Kidney epithelial cell (primary cell): ENCODE measurements at regions not wholly inside any gene's neighbourhood (a gene's known extent, or its start where the extent isn't known, plus 50 kb on each side); places are given as distances from the start of the nearest gene placed in this dataset.

Experiments
- DNase-seq: peaks from one replicate; pipeline ENCODE4 v3.0.0-alpha.2; 2010; ENCODE audit warnings: low read depth
- H3K27me3 ChIP-seq: 2 replicates; pipeline ENCODE4 v1.6.0; 2011; ENCODE audit warnings: low read length; ENCODE audit not compliant: control insufficient read depth, insufficient read depth
- H3K36me3 ChIP-seq: 2 replicates; pipeline ENCODE4 v1.5.1; 2011; ENCODE audit warnings: low read length; ENCODE audit not compliant: control insufficient read depth, insufficient read depth
- H3K4me3 ChIP-seq: 2 replicates; pipeline ENCODE4 v1.5.1; 2011; ENCODE audit warnings: low read depth, mild to moderate bottlenecking, control low read depth, low read length
- CTCF ChIP-seq: IDR thresholded peaks from 2 replicates; pipeline ENCODE4 v1.5.1; 2011; ENCODE audit warnings: mild to moderate bottlenecking, moderate library complexity, low read length, control low read depth, inconsistent platforms; ENCODE audit not compliant: insufficient read depth, poor library complexity, severe bottlenecking

GRCh38 chr19:28556371-28556770 lies 656.6 kb downstream of the UQCRFS1 start:
- no peaks in the 10 kb centered on the region for H3K27me3 ChIP-seq
- TF ChIP-seq CTCF: no peak
- no peak overlapping the region for H3K4me3 ChIP-seq
- no peak for DNase-seq
- H3K36me3 ChIP-seq: no peaks in the 10 kb centered on the region

DNA sequence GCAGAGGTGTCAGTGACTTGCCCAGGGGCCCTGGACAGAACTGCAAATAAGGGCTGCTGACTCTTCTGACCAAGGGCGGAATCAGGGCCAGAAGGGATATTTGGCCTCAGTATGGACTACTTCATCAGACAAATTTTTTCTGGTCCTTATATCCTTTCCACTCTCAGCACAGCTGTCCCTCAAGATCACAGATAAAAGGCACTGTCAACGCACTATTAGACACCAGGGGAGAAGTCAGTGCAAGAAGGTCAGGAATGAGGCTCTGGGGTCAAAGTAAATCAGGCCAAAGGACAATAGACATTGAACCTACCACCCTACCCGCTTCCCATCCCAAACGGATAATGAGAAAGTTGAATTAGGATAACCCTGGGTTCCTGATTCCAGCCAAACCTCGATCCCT lies 657.6 kb downstream of the UQCRFS1 start:
- no peaks in the 10 kb centered on the region for H3K27me3 ChIP-seq
- no peak for TF ChIP-seq CTCF
- H3K36me3 ChIP-seq: no peaks in the 10 kb centered on the region
- no peak for DNase-seq
- no peak overlapping the region for H3K4me3 ChIP-seq

DNA sequence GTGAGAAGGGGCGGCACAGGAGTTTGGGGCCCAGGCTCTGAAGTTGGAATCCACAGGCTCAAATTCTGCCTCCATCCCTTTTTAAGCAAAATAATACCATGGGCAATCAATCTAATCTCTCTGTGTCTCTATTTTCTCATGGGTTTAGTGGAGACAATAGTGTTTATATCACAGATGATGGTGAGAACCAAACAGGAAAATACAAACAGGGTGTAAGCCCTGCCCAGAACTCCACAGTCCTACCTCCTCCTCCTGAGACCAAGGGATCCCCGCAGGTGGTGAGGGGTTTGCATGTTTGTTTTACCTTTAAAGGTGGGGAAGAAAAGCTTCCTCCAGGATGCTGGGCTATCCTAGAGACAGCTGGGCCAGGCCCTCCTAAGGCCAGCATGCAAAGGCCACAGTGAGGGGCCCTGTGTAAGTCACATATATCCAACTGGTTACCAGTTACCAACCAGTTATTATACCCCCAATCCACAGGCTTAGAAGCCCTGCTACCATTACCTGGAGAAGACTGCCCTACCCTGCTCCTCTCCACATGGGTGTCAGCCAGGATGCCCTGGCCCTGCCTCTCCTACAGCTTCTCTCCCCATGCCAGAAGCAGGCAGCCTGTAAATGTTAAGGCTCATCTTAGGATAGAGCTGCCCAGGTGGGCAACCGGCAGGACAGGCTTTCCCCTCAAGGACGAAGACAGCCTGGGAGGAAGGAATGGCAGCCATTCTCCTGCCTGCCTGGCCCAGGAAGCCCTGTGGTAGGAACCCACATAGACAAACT lies 658.4 kb downstream of the UQCRFS1 start:
- no peaks in the 10 kb centered on the region for H3K36me3 ChIP-seq
- no peak for TF ChIP-seq CTCF
- H3K27me3 ChIP-seq: no peaks in the 10 kb centered on the region
- no peak overlapping the region for H3K4me3 ChIP-seq
- no peak for DNase-seq

GRCh38 chr19:28553764-28554163 lies 659.2 kb downstream of the UQCRFS1 start:
- no peak for DNase-seq
- no peaks in the 10 kb centered on the region for H3K27me3 ChIP-seq
- no peak for TF ChIP-seq CTCF

DNA sequence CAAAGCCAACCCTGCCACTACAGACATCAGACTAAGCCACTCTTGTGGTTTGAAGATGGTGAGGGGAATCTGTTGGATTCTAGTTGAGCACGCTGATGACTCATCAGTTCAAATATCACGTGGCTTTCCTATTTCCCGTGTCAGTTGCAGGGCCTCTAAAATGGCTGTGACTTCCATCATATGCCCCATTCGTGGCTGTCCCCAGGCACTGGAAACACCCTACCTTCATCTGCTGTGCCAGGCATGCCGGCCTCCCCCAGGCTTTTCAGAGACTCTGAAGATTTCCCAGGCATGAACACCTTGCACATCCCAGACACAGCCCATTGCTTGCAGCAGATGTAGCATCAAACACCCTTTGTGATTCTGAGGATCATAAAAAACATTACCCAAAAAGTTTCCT lies 659.9 kb downstream of the UQCRFS1 start:
- TF ChIP-seq CTCF: no peak
- Histone ChIP-seq H3K27me3 (no peaks in the 10 kb centered on the region), H3K4me3 (no peak overlapping the region), H3K36me3 (no peaks in the 10 kb centered on the region)
- no peak for DNase-seq

More at GRCh38 chr19:28553764-28554163, 659.2 kb downstream of the UQCRFS1 start:
- no peak overlapping the region for H3K4me3 ChIP-seq
- no peaks in the 10 kb centered on the region for H3K36me3 ChIP-seq
